Naive thymus-derived CD4-positive, alpha-beta T cell (primary cell): ENCODE measurements at regions not wholly inside any gene's neighbourhood (a gene's known extent, or its start where the extent isn't known, plus 50 kb on each side); places are given as distances from the start of the nearest gene placed in this dataset.

ENCODE experiments used
- ATAC-seq: fragments of 150-1000 bp; cut with Tn5 transposase; 2 replicates; pipeline ENCODE4 v1.10.0; 2021; ENCODE audit warnings: mild to moderate bottlenecking, moderate library complexity
- CTCF ChIA-PET: fragments of 350-600 bp; sonication (Branson Sonifier 250); formaldehyde crosslinking; loops from one replicate; lab custom pipeline; 2021; ENCODE audit warnings: antibody characterized with exemption; lab: Charles Lee
- POLR2A ChIA-PET: fragments of 350-600 bp; sonication (Branson Sonifier 250); formaldehyde crosslinking; loops from one replicate; lab custom pipeline; 2021; ENCODE audit warnings: antibody characterized with exemption, inconsistent platforms; lab: Charles Lee
- DNase-seq, 9 donors: peaks; one replicate each; pipeline versions ENCODE4 v3.0.0 to v3.0.0-alpha.2; 2020 to 2022; ENCODE audit warnings: mixed read lengths in 1 of 9
- H3K27ac ChIP-seq: one replicate; pipeline ENCODE4 v1.7.0; 2013; ENCODE audit warnings: mild to moderate bottlenecking, low read depth, low read length, moderate library complexity
- H3K27me3 ChIP-seq, 2 donors: one replicate each; pipeline ENCODE4 v1.7.0; 2013; ENCODE audit warnings: low read length in 2 of 2, mild to moderate bottlenecking in 2 of 2, moderate library complexity in 2 of 2; ENCODE audit not compliant: control insufficient read depth in 2 of 2, insufficient read depth in 2 of 2
- H3K36me3 ChIP-seq, 3 experiments: 1 replicate in 2 of 3; 2 replicates in 1 of 3; pipeline ENCODE4 v1.7.0; 2013; ENCODE audit warnings: low read length in 3 of 3, mild to moderate bottlenecking in 3 of 3, moderate library complexity in 1 of 3; ENCODE audit not compliant: insufficient read depth in 3 of 3, control insufficient read depth in 2 of 3
- H3K4me1 ChIP-seq, 2 donors: one replicate each; pipeline ENCODE4 v1.7.0; 2013; ENCODE audit warnings: low read length in 2 of 2, mild to moderate bottlenecking in 2 of 2, moderate library complexity in 1 of 2; ENCODE audit not compliant: control insufficient read depth in 2 of 2, insufficient read depth in 2 of 2
- H3K4me3 ChIP-seq: 2 replicates; pipeline ENCODE4 v1.7.0; 2013; ENCODE audit warnings: mild to moderate bottlenecking, low read length
- H3K9me3 ChIP-seq, 3 experiments: 1 replicate in 2 of 3; 2 replicates in 1 of 3; pipeline ENCODE4 v1.7.0; 2013; ENCODE audit warnings: low read length in 3 of 3; ENCODE audit not compliant: control insufficient read depth in 2 of 3
- H3K27ac Mint-ChIP-seq, 9 donors: one replicate each; pipeline ENCODE4 v1.8.0; 2020 to 2022; ENCODE audit warnings: mixed read lengths in 9 of 9, mild to moderate bottlenecking in 8 of 9, moderate library complexity in 5 of 9, inconsistent platforms in 2 of 9
- H3K27me3 Mint-ChIP-seq, 5 donors: one replicate each; pipeline ENCODE4 v1.8.0; 2021 to 2022; ENCODE audit warnings: mixed read lengths in 5 of 5, mild to moderate bottlenecking in 1 of 5
- H3K36me3 Mint-ChIP-seq, 5 donors: one replicate each; pipeline ENCODE4 v1.8.0; 2020 to 2022; ENCODE audit warnings: mixed read lengths in 5 of 5, mild to moderate bottlenecking in 3 of 5, inconsistent platforms in 1 of 5
- H3K4me1 Mint-ChIP-seq, 7 donors: one replicate each; pipeline ENCODE4 v1.8.0; 2020 to 2022; ENCODE audit warnings: mixed read lengths in 7 of 7, mild to moderate bottlenecking in 3 of 7, inconsistent platforms in 1 of 7
- H3K4me3 Mint-ChIP-seq, 10 donors: one replicate each; pipeline ENCODE4 v1.8.0; 2020 to 2022; ENCODE audit warnings: mild to moderate bottlenecking in 10 of 10, mixed read lengths in 10 of 10, moderate library complexity in 6 of 10, inconsistent platforms in 2 of 10
- H3K9me3 Mint-ChIP-seq, 11 donors: one replicate each; pipeline ENCODE4 v1.8.0; 2020 to 2022; ENCODE audit warnings: mixed read lengths in 11 of 11, mild to moderate bottlenecking in 4 of 11, inconsistent platforms in 1 of 11, moderate library complexity in 1 of 11
- intact Hi-C, 2 donors: fragments of 100-400 bp; cut with micrococcal nuclease; formaldehyde crosslinking; loops; one replicate each; pipeline ENCODE4 v1.15.1; 2023

DNA sequence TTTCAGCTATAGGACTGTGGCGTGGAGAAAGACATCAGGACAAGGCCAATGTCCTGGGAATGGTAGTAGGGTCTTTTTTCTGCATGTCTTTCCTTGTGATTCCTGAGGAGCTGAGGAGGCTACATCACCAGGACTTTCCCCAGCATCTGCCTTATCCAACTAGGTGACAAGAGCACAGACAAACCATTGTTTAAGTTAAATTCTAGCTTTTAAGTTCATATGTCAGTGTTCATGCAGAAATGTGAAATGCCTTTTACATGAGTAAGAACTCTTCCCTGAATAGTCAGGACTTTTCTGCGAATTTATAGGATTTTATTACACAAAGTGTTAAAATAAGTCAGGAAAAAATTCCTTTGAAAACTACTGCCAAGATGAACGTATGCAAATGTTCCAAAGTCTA is 154.2 kb downstream of the PTGER3 start:
- CTCF ChIA-PET = no interaction called here

DNA sequence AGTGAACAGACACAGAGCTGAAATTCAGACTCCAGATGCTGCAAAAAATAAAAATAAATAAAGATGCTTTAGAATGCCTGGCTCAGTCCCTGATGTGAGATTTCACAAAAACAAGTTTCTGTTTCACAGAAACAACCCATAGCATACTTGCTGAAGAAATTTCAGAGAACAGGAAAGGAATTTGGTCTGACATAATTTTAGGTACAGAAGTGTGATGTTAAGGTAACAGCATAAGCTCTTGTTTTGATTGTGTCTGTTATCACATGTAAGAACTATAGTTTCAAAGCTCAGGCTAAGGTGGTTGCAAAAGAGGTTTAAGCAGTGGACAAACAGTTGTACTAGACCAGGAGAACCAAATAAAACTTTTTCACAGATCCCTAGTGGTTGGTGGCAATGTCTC is 152.1 kb downstream of the PTGER3 start:
- Histone ChIP-seq H3K27ac (no peak overlapping the region), H3K36me3 (no peaks in the 10 kb centered on the region), H3K4me3 (no peak overlapping the region), H3K27me3 (no peaks in the 10 kb centered on the region), H3K9me3 (no peaks in the 10 kb centered on the region), H3K4me1 (no peaks in the 10 kb centered on the region)
- Mint-ChIP-seq H3K27me3 (peaks cover 0 to 18% (median 7%) of the 10 kb centered on the region in 5 donors), H3K36me3 (no peaks in the 10 kb centered on the region), H3K9me3 (peaks cover 0 to 7% (median 0%) of the 10 kb centered on the region in 11 donors), H3K27ac (peak overlapping the region in 1 of 9 donors; percentile 16), H3K4me3 (peak overlapping the region in 1 of 10 donors; percentile 22), H3K4me1 (peaks cover 0 to 8% (median 0%) of the 10 kb centered on the region in 7 donors)
- no peak for ATAC-seq
- intact Hi-C loops = no loop called here
- DNase-seq = no peak
- ChIA-PET CTCF (no interaction called here), POLR2A (no interaction called here)

More for the DNA sequence above, 154.2 kb downstream of the PTGER3 start:
- H3K4me1 ChIP-seq = no peaks in the 10 kb centered on the region
- H3K27me3 Mint-ChIP-seq = peaks cover 0 to 8% (median 3%) of the 10 kb centered on the region in 5 donors
- no peaks in the 10 kb centered on the region for H3K36me3 ChIP-seq
- DNase-seq (no peak), ATAC-seq (no peak)
- H3K4me1 Mint-ChIP-seq = peaks cover 0 to 8% (median 0%) of the 10 kb centered on the region in 7 donors
- intact Hi-C loops = no loop called here
- no peaks in the 10 kb centered on the region for H3K36me3 Mint-ChIP-seq
- no peaks in the 10 kb centered on the region for H3K9me3 ChIP-seq
- peaks cover 0 to 6% (median 0%) of the 10 kb centered on the region in 11 donors for H3K9me3 Mint-ChIP-seq
- H3K4me3 ChIP-seq = no peak overlapping the region
- H3K27me3 ChIP-seq = no peaks in the 10 kb centered on the region
- H3K27ac Mint-ChIP-seq = no peak overlapping the region
- no peak overlapping the region for H3K27ac ChIP-seq
- POLR2A ChIA-PET = no interaction called here
- H3K4me3 Mint-ChIP-seq = no peak overlapping the region

DNA sequence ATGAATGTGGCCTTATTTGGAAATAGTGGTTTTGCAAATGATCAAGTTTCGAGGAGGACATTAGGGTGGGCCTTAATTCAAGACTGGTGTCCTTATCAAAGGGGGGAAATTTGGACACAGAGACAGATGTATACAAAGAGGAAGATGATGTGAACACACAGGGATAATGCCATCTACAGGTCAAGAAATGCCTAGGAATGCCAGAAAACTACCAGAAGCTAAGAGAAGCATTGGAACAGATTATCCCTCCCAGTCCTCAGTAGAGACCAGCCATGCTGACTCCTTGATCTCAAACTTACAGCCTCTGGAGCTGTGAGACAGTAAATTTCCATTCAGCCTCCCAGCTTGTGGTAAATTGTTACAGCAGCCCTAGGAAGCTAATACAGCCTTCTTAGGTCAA is 151.4 kb downstream of the PTGER3 start:
- H3K27ac Mint-ChIP-seq = no peak overlapping the region
- ATAC-seq (no peak), DNase-seq (no peak)
- H3K4me1 Mint-ChIP-seq = peaks cover 0 to 8% (median 0%) of the 10 kb centered on the region in 7 donors
- no peaks in the 10 kb centered on the region for H3K4me1 ChIP-seq
- intact Hi-C loops = no loop called here
- no peak overlapping the region for H3K4me3 Mint-ChIP-seq
- POLR2A ChIA-PET = no interaction called here
- peaks cover 5 to 16% (median 7%) of the 10 kb centered on the region in 5 donors for H3K27me3 Mint-ChIP-seq
- H3K27ac ChIP-seq = no peak overlapping the region
- H3K9me3 Mint-ChIP-seq = peaks cover 0 to 7% (median 0%) of the 10 kb centered on the region in 11 donors
- no peaks in the 10 kb centered on the region for H3K36me3 Mint-ChIP-seq
- H3K9me3 ChIP-seq = no peaks in the 10 kb centered on the region
- CTCF ChIA-PET = no interaction called here
- H3K36me3 ChIP-seq = no peaks in the 10 kb centered on the region
- H3K4me3 ChIP-seq = no peak overlapping the region
- H3K27me3 ChIP-seq = no peaks in the 10 kb centered on the region

DNA sequence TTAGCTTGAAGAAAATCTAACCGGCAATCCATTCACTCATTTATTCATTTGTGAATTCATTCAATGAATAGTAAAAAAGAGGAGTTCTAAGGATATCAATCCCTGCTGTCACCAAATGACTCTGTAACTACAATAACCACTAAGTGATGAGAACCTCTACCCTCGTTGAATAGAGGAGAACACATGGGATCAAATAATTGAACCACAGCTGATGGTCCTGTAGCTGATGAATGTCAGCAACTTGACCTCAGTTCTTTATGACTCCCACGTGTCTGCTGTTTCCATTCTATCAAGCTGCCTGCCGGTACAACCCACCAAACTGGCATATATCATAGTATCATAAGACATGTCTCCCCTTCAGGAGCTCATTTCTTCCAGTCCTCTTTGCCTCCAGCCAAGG is 150.3 kb downstream of the PTGER3 start:
- H3K27ac ChIP-seq = no peak overlapping the region
- Mint-ChIP-seq H3K27ac (no peak overlapping the region), H3K9me3 (peaks cover 0 to 7% (median 0%) of the 10 kb centered on the region in 11 donors), H3K4me1 (peaks cover 0 to 8% (median 0%) of the 10 kb centered on the region in 7 donors), H3K27me3 (peaks cover 5 to 12% (median 8%) of the 10 kb centered on the region in 5 donors), H3K36me3 (no peaks in the 10 kb centered on the region), H3K4me3 (no peak overlapping the region)
- intact Hi-C loops = no loop called here
- H3K36me3 ChIP-seq = no peaks in the 10 kb centered on the region
- ChIA-PET CTCF (no interaction called here), POLR2A (no interaction called here)
- H3K4me3 ChIP-seq = no peak overlapping the region
- DNase-seq (no peak), ATAC-seq (no peak)
- H3K27me3 ChIP-seq = no peaks in the 10 kb centered on the region
- H3K9me3 ChIP-seq = no peaks in the 10 kb centered on the region
- H3K4me1 ChIP-seq = no peaks in the 10 kb centered on the region

DNA sequence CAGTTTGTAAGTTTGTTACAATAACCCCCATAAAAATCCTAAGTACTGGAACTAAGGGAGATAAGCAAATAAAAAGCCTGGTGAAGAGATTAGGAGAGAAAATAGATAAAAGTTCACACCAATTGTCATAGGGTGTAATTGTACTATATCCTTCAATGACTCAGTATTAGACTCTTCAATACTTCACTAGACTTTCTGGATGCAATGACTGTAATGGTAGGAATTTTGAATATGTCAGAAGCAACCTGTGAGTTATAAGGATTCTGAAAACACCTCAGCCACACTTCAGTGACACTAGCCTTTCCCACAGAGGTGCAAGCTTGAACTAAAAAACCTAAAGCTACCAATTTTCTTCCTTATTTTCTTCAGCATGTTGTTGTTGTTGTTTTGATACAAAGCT is 147.9 kb downstream of the PTGER3 start:
- Histone ChIP-seq H3K4me3 (no peak overlapping the region), H3K27ac (no peak overlapping the region), H3K4me1 (no peaks in the 10 kb centered on the region), H3K27me3 (no peaks in the 10 kb centered on the region), H3K9me3 (no peaks in the 10 kb centered on the region), H3K36me3 (no peaks in the 10 kb centered on the region)
- DNase-seq (no peak), ATAC-seq (no peak)
- Mint-ChIP-seq H3K27ac (no peak overlapping the region), H3K9me3 (peaks cover 0 to 15% (median 2%) of the 10 kb centered on the region in 11 donors), H3K36me3 (peaks cover 0 to 6% (median 0%) of the 10 kb centered on the region in 5 donors), H3K27me3 (peaks cover 7 to 20% (median 12%) of the 10 kb centered on the region in 5 donors), H3K4me3 (no peak overlapping the region), H3K4me1 (peaks cover 0 to 8% (median 0%) of the 10 kb centered on the region in 7 donors)
- ChIA-PET POLR2A (no interaction called here), CTCF (no interaction called here)
- intact Hi-C loops = no loop called here

DNA sequence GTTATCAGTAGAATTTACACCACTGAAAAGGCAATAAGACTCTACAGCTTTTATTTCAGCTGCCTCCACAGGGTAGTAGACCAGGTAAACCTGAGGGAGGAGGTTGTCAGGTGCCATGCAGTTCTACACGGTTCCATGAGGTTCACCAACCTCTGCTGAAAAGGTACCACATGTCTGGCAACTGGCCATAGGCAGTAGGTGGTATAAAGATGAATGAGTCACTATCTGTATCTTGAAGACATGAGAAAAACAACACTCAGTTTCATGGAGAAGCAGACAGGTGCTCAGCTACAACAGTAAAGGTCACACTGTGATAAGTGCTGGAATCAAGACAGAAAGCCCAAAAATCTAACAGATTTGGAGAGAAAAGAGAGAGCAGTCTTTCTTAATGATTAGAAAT is 145.4 kb downstream of the PTGER3 start:
- peaks cover 0 to 23% (median 2%) of the 10 kb centered on the region in 11 donors for H3K9me3 Mint-ChIP-seq
- no peaks in the 10 kb centered on the region for H3K36me3 ChIP-seq
- DNase-seq (no peak), ATAC-seq (no peak)
- no peaks in the 10 kb centered on the region for H3K9me3 ChIP-seq
- no peaks in the 10 kb centered on the region for H3K4me1 ChIP-seq
- H3K36me3 Mint-ChIP-seq = peaks cover 0 to 11% (median 0%) of the 10 kb centered on the region in 5 donors
- H3K4me3 ChIP-seq = no peak overlapping the region
- intact Hi-C loops = no loop called here
- POLR2A ChIA-PET = no interaction called here
- CTCF ChIA-PET = no interaction called here
- H3K27ac Mint-ChIP-seq = no peak overlapping the region
- H3K4me3 Mint-ChIP-seq = no peak overlapping the region
- H3K27me3 Mint-ChIP-seq = peaks cover 7 to 20% (median 12%) of the 10 kb centered on the region in 5 donors
- no peak overlapping the region for H3K27ac ChIP-seq
- H3K27me3 ChIP-seq = no peaks in the 10 kb centered on the region
- peaks cover 0 to 5% (median 0%) of the 10 kb centered on the region in 7 donors for H3K4me1 Mint-ChIP-seq

DNA sequence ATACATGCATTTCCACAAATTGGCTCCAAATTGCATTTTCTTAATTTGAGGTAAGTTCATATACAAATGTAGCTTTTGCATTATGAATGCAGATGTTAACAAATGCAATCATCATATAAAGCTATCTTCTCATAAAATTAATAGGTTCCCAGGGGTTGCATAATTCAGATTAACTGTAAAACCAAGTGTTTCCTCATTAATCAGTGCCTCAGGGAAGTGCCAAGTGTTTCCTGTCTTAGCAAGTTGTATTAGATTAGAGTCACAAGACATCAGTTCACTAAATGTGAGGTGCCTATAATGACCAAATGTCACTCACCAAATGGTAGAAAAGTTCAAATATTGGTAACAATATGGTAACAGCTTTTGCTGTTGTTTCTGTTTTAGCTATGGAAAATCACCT is 140.8 kb downstream of the PTGER3 start:
- Mint-ChIP-seq H3K36me3 (peaks cover 0 to 11% (median 0%) of the 10 kb centered on the region in 5 donors), H3K9me3 (peaks cover 0 to 23% (median 2%) of the 10 kb centered on the region in 11 donors), H3K27ac (no peak overlapping the region), H3K27me3 (peaks cover 0 to 13% (median 4%) of the 10 kb centered on the region in 5 donors), H3K4me3 (no peak overlapping the region), H3K4me1 (peaks cover 0 to 10% (median 0%) of the 10 kb centered on the region in 7 donors)
- ChIA-PET CTCF (interaction anchor here (0.6 kb wide), 1 partner anchor 808 kb away, joined by 3 read pairs; no protein-coding TSS in a partner anchor), POLR2A (no interaction called here)
- no peaks in the 10 kb centered on the region for H3K9me3 ChIP-seq
- no peaks in the 10 kb centered on the region for H3K4me1 ChIP-seq
- ATAC-seq = no peak
- H3K27me3 ChIP-seq = no peaks in the 10 kb centered on the region
- no peak overlapping the region for H3K27ac ChIP-seq
- intact Hi-C loops = no loop called here
- H3K4me3 ChIP-seq = no peak overlapping the region
- no peak for DNase-seq
- no peaks in the 10 kb centered on the region for H3K36me3 ChIP-seq
